Neural progenitor cell (in vitro differentiated cells): ENCODE measurements at regions not wholly inside any gene's neighbourhood (a gene's known extent, or its start where the extent isn't known, plus 50 kb on each side); places are given as distances from the start of the nearest gene placed in this dataset.

ENCODE experiments used
- DNase-seq: peaks from one replicate; pipeline ENCODE4 v3.0.0-alpha.2; 2016; ENCODE audit warnings: low spot score
- H2AFZ ChIP-seq: fragments of 200-600 bp; sonication (generic); replicated peaks from 2 replicates; pipeline ENCODE4 v1.6.1; 2016; ENCODE audit warnings: antibody characterized with exemption
- H3F3A ChIP-seq: fragments of 200-600 bp; sonication (generic); 2 replicates; pipeline ENCODE4 v1.6.1; 2016; ENCODE audit warnings: antibody characterized with exemption, low read depth
- H3K27ac ChIP-seq: fragments of 200-600 bp; sonication (generic); 2 replicates; pipeline ENCODE4 v1.5.1; 2016; ENCODE audit warnings: mild to moderate bottlenecking
- H3K27me3 ChIP-seq: fragments of 200-600 bp; sonication (generic); 2 replicates; pipeline ENCODE4 v1.6.1; 2016; ENCODE audit warnings: mild to moderate bottlenecking, moderate library complexity
- H3K36me3 ChIP-seq: fragments of 200-600 bp; sonication (generic); 2 replicates; pipeline ENCODE4 v1.5.1; 2016
- H3K4me1 ChIP-seq: fragments of 200-600 bp; sonication (generic); 2 replicates; pipeline ENCODE4 v1.6.1; 2016; ENCODE audit warnings: mixed run types
- H3K4me2 ChIP-seq: fragments of 200-600 bp; sonication (generic); 2 replicates; pipeline ENCODE4 v1.6.1; 2016
- H3K4me3 ChIP-seq: fragments of 200-600 bp; sonication (generic); 2 replicates; pipeline ENCODE4 v1.5.1; 2016
- H3K79me2 ChIP-seq: fragments of 200-600 bp; sonication (generic); 2 replicates; pipeline ENCODE4 v1.6.1; 2016; ENCODE audit warnings: low read depth
- H3K9ac ChIP-seq: fragments of 200-600 bp; sonication (generic); 2 replicates; pipeline ENCODE4 v1.6.1; 2016
- H3K9me3 ChIP-seq: fragments of 200-600 bp; sonication (generic); 2 replicates; pipeline ENCODE4 v1.5.1; 2016; ENCODE audit warnings: low read depth
- H4K20me1 ChIP-seq: fragments of 200-600 bp; sonication (generic); 2 replicates; pipeline ENCODE4 v1.6.1; 2016; ENCODE audit warnings: low read depth
- H3K27ac Mint-ChIP-seq: 3 replicates; pipeline ENCODE4 v1.8.0; 2021; ENCODE audit warnings: mixed read lengths
- H3K27me3 Mint-ChIP-seq: 2 replicates; pipeline ENCODE4 v1.8.0; 2022; ENCODE audit warnings: low read depth, mild to moderate bottlenecking, inconsistent platforms, moderate library complexity, mixed read lengths; ENCODE audit not compliant: insufficient read depth
- H3K36me3 Mint-ChIP-seq: 3 replicates; pipeline ENCODE4 v1.8.0; 2021; ENCODE audit warnings: mixed read lengths
- H3K4me1 Mint-ChIP-seq: 3 replicates; pipeline ENCODE4 v1.8.0; 2021; ENCODE audit warnings: mixed read lengths
- H3K4me3 Mint-ChIP-seq: 3 replicates; pipeline ENCODE4 v1.8.0; 2021; ENCODE audit warnings: mild to moderate bottlenecking, moderate library complexity, mixed read lengths
- H3K9me3 Mint-ChIP-seq: 3 replicates; pipeline ENCODE4 v1.8.0; 2020; ENCODE audit warnings: mixed read lengths
- CTCF ChIP-seq: fragments of 200-600 bp; sonication (generic); IDR thresholded peaks from 2 replicates; pipeline ENCODE4 v1.5.1; 2017; ENCODE audit warnings: antibody characterized with exemption, mild to moderate bottlenecking
- EZH2 ChIP-seq: fragments of 200-600 bp; sonication (generic); IDR thresholded peaks from 2 replicates; pipeline ENCODE4 v1.6.1; 2017; ENCODE audit warnings: antibody characterized with exemption, mild to moderate bottlenecking, moderate library complexity
- EZH2phosphoT487 ChIP-seq: fragments of 200-600 bp; sonication (generic); IDR thresholded peaks from 2 replicates; pipeline ENCODE4 v1.6.1; 2017; ENCODE audit warnings: antibody characterized with exemption

GRCh38 chr1:218571491-218571890 is 226.4 kb downstream of the TGFB2 start:
- no peak for DNase-seq
- Histone ChIP-seq H3K79me2 (no peaks in the 10 kb centered on the region), H3K9me3 (no peaks in the 10 kb centered on the region), H3K27ac (no peak overlapping the region), H3K4me3 (no peak overlapping the region), H2AFZ (no peak overlapping the region), H3K27me3 (no peaks in the 10 kb centered on the region), H3K9ac (no peak overlapping the region), H3K4me1 (peaks cover 11% of the 10 kb centered on the region), H3K4me2 (no peak overlapping the region), H3K36me3 (no peaks in the 10 kb centered on the region), H3F3A (no peaks in the 10 kb centered on the region), H4K20me1 (no peaks in the 10 kb centered on the region)
- no peak overlapping the region for H3K27ac Mint-ChIP-seq
- H3K27me3 Mint-ChIP-seq, result no peaks in the 10 kb centered on the region
- H3K4me1 Mint-ChIP-seq, result peaks cover 6% of the 10 kb centered on the region
- H3K9me3 Mint-ChIP-seq, result peaks cover 3% of the 10 kb centered on the region
- H3K36me3 Mint-ChIP-seq, result no peaks in the 10 kb centered on the region
- no peak overlapping the region for H3K4me3 Mint-ChIP-seq
- TF ChIP-seq EZH2phosphoT487, result no peak
- no peak for TF ChIP-seq CTCF
- no peak for TF ChIP-seq EZH2

- Mint-ChIP-seq H3K9me3 (peaks cover 3% of the 10 kb centered on the region), H3K27me3 (no peaks in the 10 kb centered on the region), H3K4me3 (no peak overlapping the region), H3K4me1 (peaks cover 6% of the 10 kb centered on the region), H3K36me3 (no peaks in the 10 kb centered on the region), H3K27ac (no peak overlapping the region)
- no peaks in the 10 kb centered on the region for H4K20me1 ChIP-seq
- no peaks in the 10 kb centered on the region for H3F3A ChIP-seq
- no peak overlapping the region for H3K4me2 ChIP-seq
- peak overlapping the region; percentile 12 for H2AFZ ChIP-seq
- peaks cover 11% of the 10 kb centered on the region for H3K4me1 ChIP-seq
- H3K79me2 ChIP-seq, result no peaks in the 10 kb centered on the region
- TF ChIP-seq EZH2, result no peak
- TF ChIP-seq EZH2phosphoT487, result no peak
- no peak for TF ChIP-seq CTCF
- H3K27ac ChIP-seq, result no peak overlapping the region
- H3K9ac ChIP-seq, result no peak overlapping the region
- no peaks in the 10 kb centered on the region for H3K9me3 ChIP-seq
- DNase-seq, result no peak
- no peaks in the 10 kb centered on the region for H3K27me3 ChIP-seq
- H3K4me3 ChIP-seq, result no peak overlapping the region
- H3K36me3 ChIP-seq, result no peaks in the 10 kb centered on the region
These were observed 226.9 kb downstream of the TGFB2 start for GRCh38 chr1:218572050-218572449.

GRCh38 chr1:218573925-218574324 is 228.8 kb downstream of the TGFB2 start:
- no peak overlapping the region for H3K27ac ChIP-seq
- Mint-ChIP-seq H3K27ac (no peak overlapping the region), H3K4me3 (no peak overlapping the region), H3K4me1 (peaks cover 6% of the 10 kb centered on the region), H3K27me3 (no peaks in the 10 kb centered on the region), H3K36me3 (no peaks in the 10 kb centered on the region), H3K9me3 (peaks cover 3% of the 10 kb centered on the region)
- no peak overlapping the region for H3K4me2 ChIP-seq
- no peaks in the 10 kb centered on the region for H3K36me3 ChIP-seq
- H3K4me1 ChIP-seq, result peaks cover 11% of the 10 kb centered on the region
- no peak overlapping the region for H3K9ac ChIP-seq
- no peak for DNase-seq
- H3K4me3 ChIP-seq, result no peak overlapping the region
- H3K79me2 ChIP-seq, result no peaks in the 10 kb centered on the region
- no peaks in the 10 kb centered on the region for H3K27me3 ChIP-seq
- TF ChIP-seq CTCF, result no peak
- no peak for TF ChIP-seq EZH2
- TF ChIP-seq EZH2phosphoT487, result no peak
- no peaks in the 10 kb centered on the region for H3K9me3 ChIP-seq
- H3F3A ChIP-seq, result no peaks in the 10 kb centered on the region
- H4K20me1 ChIP-seq, result no peaks in the 10 kb centered on the region
- H2AFZ ChIP-seq, result no peak overlapping the region
